ENCODE measurements at regions not wholly inside any gene's neighbourhood (a gene's known extent, or its start where the extent isn't known, plus 50 kb on each side); places are given as distances from the start of the nearest gene placed in this dataset.

- no peak for DNase-seq (ENCODE audit: low read depth in 4 of 4, low spot score in 1 of 4)
Observed at GRCh38 chr6:163789199-163789810, 374.8 kb downstream of the QKI start.

GRCh38 chr6:163786995-163787671 lies 372.6 kb downstream of the QKI start:
- no peak for DNase-seq (ENCODE audit: low read depth in 4 of 4, low spot score in 1 of 4)

DNA sequence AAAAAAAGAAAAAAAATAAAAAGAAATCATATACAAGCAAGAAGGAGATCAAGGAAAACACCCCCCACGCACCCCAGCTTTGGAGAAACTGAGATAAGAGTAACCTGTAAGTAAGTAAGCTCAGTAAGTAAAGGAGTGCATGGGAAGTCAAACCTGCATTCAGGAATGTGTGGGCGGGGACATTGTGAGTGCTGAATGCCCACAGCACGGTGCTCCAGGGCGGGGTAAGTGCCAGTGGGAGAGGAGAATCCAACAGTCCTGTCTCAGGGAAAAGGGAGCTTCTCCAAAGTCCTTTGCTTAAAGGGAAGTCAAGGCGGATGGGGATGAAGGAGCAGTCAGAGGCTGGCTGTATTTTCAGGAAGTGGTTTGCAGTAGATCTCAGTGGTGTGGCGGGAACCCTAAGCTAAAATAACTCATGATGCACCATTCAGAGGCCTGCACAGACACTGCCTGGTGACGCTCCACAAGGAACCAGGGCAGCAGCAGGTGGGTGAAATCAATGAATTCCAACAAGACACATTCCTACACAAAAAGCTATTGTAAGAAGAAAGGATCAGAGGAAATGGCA lies 368.0 kb downstream of the QKI start:
- DNase-seq (ENCODE audit: low read depth in 4 of 4, low spot score in 1 of 4), result no peak

DNA sequence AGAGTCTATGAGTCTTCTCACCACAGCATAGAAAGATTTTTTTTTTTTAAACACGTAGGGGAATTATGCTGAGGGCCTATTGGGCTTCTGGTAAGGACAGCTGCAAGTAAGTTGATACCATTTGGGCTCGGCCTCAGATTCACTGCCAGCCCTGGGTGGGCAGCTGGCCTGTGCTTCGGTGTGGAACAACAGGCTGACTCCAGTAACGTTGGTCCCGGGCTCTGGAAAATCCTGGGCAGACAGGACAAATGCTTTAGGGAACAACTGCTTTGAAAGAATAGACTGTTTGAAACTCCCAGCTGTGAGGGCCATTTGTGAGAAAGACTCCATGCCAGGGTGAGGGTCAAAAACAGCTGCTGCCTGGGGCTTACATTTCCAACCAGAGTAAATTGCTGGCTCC lies 366.5 kb downstream of the QKI start:
- no peak for DNase-seq (ENCODE audit: low read depth in 4 of 4, low spot score in 1 of 4)

- no peak for DNase-seq (ENCODE audit: low read depth in 4 of 4, low spot score in 1 of 4)
Observed at GRCh38 chr6:163779727-163780284, 365.3 kb downstream of the QKI start.

DNA sequence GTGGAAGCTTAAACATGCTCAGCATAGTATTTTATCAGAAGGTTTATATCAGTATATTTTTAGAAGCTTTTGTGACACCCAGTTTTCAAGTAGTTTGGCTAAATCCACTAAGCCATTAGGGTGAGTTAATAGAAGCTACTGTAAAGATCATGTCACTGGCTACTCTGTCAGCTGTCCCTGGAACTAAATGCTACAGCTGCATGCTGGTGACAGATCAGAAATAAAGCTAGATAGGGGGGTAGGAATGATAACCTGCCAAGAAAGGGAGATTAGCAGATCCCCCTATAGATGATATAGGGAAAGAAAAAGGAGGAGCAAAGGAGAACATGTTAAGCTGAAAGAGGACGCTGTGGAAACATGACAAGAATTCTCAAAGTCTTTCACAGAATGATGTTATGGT lies 363.2 kb downstream of the QKI start:
- DNase-seq (ENCODE audit: low read depth in 4 of 4, low spot score in 1 of 4), result no peak

GRCh38 chr6:163776906-163777686 lies 362.6 kb downstream of the QKI start:
- DNase-seq (ENCODE audit: low read depth in 4 of 4, low spot score in 1 of 4), result no peak

DNA sequence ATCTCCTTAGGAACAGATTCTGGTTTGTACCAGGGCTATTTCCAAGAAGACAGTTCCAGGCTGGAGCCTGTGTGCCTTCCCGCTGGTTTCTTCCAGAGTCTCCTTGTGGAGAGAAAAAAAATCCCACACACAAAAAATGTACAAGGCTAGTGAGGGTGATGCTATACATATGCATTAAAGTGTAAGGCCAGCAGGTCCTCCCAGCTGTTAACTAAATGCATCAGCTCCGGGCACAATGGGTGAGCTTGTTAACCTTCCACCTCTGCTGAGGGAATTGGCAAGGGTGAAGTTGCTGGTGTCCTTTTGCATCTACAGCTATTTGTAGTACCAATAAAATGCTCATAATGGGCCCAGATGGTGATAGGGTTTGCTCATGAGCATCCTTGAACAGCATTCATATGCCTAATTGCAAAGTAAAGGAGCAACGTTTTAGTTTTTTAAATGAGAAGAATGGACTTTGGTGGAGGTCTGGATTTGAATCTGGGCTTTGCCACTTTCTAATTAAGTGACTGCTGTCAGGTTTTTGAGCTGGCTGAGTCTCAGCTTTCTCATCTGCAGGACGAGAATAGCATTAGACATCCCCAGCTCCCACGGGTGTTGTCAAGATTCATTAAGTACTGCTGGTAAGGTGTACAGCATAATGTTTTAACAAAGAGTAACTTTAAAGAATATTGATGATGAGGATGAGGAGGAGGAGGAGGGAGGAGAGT lies 361.8 kb downstream of the QKI start:
- no peak for DNase-seq (ENCODE audit: low read depth in 4 of 4, low spot score in 1 of 4)

DNA sequence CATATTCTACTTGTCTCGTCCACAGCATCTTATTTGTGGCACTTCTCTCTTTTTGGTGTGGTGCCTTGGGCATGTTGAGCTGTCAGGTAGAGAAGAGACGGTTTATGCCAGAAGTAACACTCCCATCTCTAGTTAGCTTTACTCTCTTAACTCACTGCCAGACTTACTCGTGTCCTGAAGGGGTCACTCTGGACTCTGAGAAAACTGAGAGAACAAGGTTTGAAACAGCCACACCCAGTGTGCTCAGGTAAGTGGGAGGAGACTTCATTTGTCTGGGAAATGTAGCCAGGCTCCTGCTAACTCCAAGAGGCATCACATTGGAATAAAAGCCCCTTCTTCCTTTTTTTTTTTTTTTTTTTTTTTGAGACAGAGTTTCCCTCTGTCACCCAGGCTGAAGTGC lies 360.8 kb downstream of the QKI start:
- DNase-seq (ENCODE audit: low read depth in 4 of 4, low spot score in 1 of 4), result no peak

GRCh38 chr6:163774485-163774884 lies 360.0 kb downstream of the QKI start:
- no peak for DNase-seq (ENCODE audit: low read depth in 4 of 4, low spot score in 1 of 4)

GRCh38 chr6:163773646-163774045 lies 359.1 kb downstream of the QKI start:
- no peak for DNase-seq (ENCODE audit: low read depth in 4 of 4, low spot score in 1 of 4)

DNA sequence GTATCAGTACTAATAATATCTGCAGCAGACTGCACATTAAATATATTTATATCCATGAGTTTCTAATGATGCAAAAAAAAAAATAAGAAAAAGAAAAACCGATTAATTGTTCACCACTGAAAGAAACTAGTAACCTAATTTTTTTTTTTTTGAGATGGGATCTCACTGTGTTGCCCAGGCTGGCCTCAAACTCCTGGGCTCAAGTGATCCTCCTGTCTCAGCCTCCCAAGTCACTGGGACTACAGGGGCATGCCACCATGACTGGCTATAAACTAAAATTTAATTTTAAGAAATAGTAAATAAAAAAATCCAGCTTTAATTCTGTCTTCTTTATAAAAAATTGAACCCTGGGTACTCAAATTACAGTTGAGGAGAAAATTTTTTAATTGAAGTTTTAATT lies 358.2 kb downstream of the QKI start:
- no peak for DNase-seq (ENCODE audit: low read depth in 4 of 4, low spot score in 1 of 4)

DNA sequence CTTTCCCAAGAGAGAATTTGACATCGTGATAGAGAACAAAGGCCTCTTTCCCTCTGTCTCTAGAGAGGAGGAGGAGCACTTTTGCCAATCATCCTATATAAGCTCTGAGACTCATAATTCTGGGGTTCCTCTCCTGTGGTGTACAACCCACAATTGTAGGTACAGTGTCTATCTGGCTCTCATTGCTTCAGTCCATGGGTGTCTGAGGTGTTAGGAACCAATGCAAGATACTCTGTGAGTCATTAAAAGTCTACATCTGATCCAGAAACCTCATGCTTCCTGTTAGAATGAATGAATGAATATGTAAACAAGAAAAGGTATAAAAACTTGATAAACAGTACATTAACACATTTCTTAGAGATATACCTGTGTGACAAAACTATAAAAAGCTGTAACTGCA lies 356.7 kb downstream of the QKI start:
- DNase-seq (ENCODE audit: low read depth in 4 of 4, low spot score in 1 of 4), result no peak

GRCh38 chr6:163768905-163769304 lies 354.4 kb downstream of the QKI start:
- no peak for DNase-seq (ENCODE audit: low read depth in 4 of 4, low spot score in 1 of 4)

DNA sequence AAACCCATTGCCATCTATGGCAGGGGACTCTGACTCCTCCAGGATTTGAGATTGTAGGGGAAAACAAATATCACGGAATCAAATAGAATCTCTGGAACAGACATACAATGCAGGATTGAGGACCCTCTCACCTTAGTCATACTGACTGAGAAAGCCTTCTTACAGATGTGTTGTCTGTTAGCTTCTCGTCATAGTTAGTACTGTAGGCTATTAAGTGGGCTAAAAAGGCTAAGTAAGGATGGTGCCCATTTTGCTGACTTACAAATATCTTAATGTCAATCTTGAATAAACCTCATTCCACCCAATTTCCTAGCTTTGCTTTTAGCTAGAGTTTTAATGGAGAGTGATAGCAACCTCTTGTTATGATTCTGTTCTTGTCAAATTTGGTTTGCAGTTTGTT lies 352.4 kb downstream of the QKI start:
- no peak for DNase-seq (ENCODE audit: low read depth in 4 of 4, low spot score in 1 of 4)

DNA sequence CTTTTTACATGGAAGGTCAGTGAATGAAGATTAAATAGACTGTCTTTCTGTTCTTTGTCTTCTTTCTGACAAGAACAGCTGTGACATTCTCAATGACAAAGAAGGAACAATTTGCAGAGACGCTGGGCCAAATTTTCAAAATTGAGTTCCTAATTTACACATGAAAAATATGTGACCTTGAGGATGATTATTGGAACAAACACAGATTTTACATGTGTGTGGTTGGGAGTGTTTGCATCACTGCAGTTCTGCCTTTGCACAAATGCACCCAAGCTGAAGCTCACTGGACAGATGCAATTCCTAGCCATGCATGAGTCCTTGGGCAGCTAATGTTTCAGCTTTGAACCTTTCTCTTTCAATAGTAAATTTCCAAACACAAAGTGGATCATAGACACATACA lies 350.8 kb downstream of the QKI start:
- no peak for DNase-seq (ENCODE audit: low read depth in 4 of 4, low spot score in 1 of 4)

DNA sequence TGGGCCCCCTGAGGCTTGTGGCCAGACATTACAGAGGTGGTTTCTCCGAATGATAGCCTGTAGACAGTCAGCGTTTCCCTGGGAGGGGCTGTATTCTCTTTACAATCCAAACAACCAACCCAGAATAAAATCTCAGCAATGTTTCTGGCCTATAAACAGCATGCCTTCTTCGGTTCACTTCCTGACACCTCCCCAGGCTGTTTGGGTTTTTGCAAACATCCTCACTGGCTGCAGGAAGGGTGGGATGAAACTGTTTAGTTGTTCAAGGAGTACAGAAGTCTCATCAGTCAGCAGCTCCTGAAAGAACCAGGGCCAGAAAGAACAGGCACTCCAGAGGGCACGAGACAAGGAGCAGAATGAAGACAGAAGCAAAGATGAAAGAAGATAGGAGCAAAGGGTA lies 350.0 kb downstream of the QKI start:
- no peak for DNase-seq (ENCODE audit: low read depth in 4 of 4, low spot score in 1 of 4)

- DNase-seq (ENCODE audit: low read depth in 4 of 4, low spot score in 1 of 4), result no peak
Observed at GRCh38 chr6:163761481-163761880, 347.0 kb downstream of the QKI start.

DNA sequence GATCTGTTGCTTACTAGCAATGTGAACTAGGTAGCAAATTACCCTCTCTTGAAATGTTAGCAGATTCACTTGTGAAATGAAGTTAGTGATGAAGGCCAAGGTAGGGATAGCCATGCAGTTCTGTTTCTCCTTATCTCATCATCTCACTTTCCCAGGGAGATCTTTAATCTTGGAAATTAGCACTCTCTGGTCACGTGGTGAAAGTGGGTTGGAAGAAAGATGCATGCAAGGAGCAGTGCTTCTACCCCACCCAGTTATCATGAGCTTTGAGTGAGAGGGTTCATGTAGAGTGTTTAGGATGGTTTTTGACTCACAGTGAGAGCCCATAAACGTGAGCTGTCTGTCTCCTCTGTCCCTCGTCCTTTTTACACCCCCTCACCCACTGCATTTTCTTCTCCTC lies 346.3 kb downstream of the QKI start:
- no peak for DNase-seq (ENCODE audit: low read depth in 4 of 4, low spot score in 1 of 4)

DNA sequence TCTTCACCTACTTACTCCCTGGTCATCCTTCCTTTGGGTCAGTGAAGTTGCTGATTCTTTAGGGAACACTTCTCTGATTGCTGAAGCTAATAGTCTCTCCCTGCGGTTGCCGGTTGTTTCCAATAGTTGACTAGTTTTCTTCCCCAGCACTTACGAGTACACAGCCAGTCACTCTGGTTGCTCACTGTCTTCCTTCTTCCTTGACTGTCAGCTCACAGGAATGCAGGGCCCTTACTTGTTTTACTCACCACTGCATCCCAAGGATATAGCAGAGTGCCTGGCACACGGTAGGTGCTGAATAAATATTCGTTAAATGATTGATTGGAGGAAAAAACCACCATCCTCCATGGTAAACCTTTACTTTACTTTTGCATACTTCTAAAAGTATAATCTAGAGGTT lies 345.0 kb downstream of the QKI start:
- DNase-seq (ENCODE audit: low read depth in 4 of 4, low spot score in 1 of 4), result no peak

DNA sequence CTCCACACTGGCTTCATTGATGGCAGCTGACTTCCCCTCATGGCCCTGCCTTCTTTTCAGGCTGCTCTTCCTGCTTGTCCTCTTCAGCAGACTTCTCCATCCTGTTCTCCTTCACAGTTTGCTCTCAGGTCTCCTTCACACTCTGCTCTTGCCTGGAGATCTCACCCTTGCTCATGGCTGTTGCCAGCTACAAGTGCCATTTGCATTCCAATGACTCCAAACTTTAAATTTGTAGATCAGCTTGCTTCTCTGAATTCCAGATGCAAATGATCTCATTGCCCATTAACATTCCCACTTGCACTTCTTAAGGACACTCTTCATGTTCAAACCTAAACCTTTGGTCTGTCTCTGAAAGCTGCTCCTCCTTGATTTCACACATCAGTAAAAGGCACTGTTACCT lies 343.0 kb downstream of the QKI start:
- DNase-seq (ENCODE audit: low read depth in 4 of 4, low spot score in 1 of 4), result no peak
